ENCODE measurements at regions not wholly inside any gene's neighbourhood (a gene's known extent, or its start where the extent isn't known, plus 50 kb on each side); places are given as distances from the start of the nearest gene placed in this dataset.

GRCh38 chr6:167212713-167213005, 54.9 kb upstream of the GPR31 start:
- TF ChIP-seq CTCF (IDR thresholded peaks at IDR 0.05) (no peak), POLR2AphosphoS5 (IDR thresholded peaks at IDR 0.05; ENCODE audit: low read depth, low read length) (no peak), REST (IDR thresholded peaks at IDR 0.05; ENCODE audit: insufficient read depth in 1 of 2, low read depth in 2 of 2, low read length in 1 of 2) (no peak), SIN3A (IDR thresholded peaks at IDR 0.05; ENCODE audit: borderline replicate concordance, insufficient read depth, low read depth, low read length) (no peak)

Data from Panc1 (cell line).